ENCODE measurements at regions not wholly inside any gene's neighbourhood (a gene's known extent, or its start where the extent isn't known, plus 50 kb on each side); places are given as distances from the start of the nearest gene placed in this dataset.

GRCh38 chr1:87227651-87228050 lies 101.0 kb upstream of the LMO4 start:
- TF ChIP-seq TAF1 (IDR thresholded peaks at IDR 0.05; ENCODE audit: low read depth, low read length) = no peak
- no peak for TF ChIP-seq POLR2AphosphoS5 (IDR thresholded peaks at IDR 0.05; ENCODE audit: low read depth, low read length)
